ENCODE measurements at regions not wholly inside any gene's neighbourhood (a gene's known extent, or its start where the extent isn't known, plus 50 kb on each side); places are given as distances from the start of the nearest gene placed in this dataset.

GRCh38 chr18:1003499-1003898 is 98.8 kb downstream of the ADCYAP1 start:
- no peak overlapping the region for H3K27ac ChIP-seq
- TF ChIP-seq ZFX (IDR thresholded peaks at IDR 0.05; ENCODE audit: borderline replicate concordance) (no peak), CTCF (IDR thresholded peaks at IDR 0.05) (no peak)

- TF ChIP-seq ZFX (IDR thresholded peaks at IDR 0.05; ENCODE audit: borderline replicate concordance) (no peak), CTCF (IDR thresholded peaks at IDR 0.05) (no peak)
- H3K27ac ChIP-seq = no peak overlapping the region
Observed at GRCh38 chr18:1006304-1006703, 101.6 kb downstream of the ADCYAP1 start.

- no peak overlapping the region for H3K27ac ChIP-seq
- TF ChIP-seq ZFX (IDR thresholded peaks at IDR 0.05; ENCODE audit: borderline replicate concordance) (no peak), CTCF (IDR thresholded peaks at IDR 0.05) (no peak)
Observed at GRCh38 chr18:1006965-1007364, 102.3 kb downstream of the ADCYAP1 start.

GRCh38 chr18:1011349-1011748 is 106.7 kb downstream of the ADCYAP1 start:
- no peak for TF ChIP-seq ZFX (IDR thresholded peaks at IDR 0.05; ENCODE audit: borderline replicate concordance)
- no peak for TF ChIP-seq CTCF (IDR thresholded peaks at IDR 0.05)
- H3K27ac ChIP-seq = no peak overlapping the region

- TF ChIP-seq ZFX (IDR thresholded peaks at IDR 0.05; ENCODE audit: borderline replicate concordance) (no peak), CTCF (IDR thresholded peaks at IDR 0.05) (no peak)
- no peak overlapping the region for H3K27ac ChIP-seq
Observed at GRCh38 chr18:1012775-1013174, 108.1 kb downstream of the ADCYAP1 start.

- no peak for TF ChIP-seq CTCF (IDR thresholded peaks at IDR 0.05)
- no peak for TF ChIP-seq ZFX (IDR thresholded peaks at IDR 0.05; ENCODE audit: borderline replicate concordance)
- H3K27ac ChIP-seq = no peak overlapping the region
Observed at GRCh38 chr18:1013951-1014350, 109.3 kb downstream of the ADCYAP1 start.

GRCh38 chr18:1014509-1014908 is 109.8 kb downstream of the ADCYAP1 start:
- TF ChIP-seq ZFX (IDR thresholded peaks at IDR 0.05; ENCODE audit: borderline replicate concordance) = no peak
- no peak for TF ChIP-seq CTCF (IDR thresholded peaks at IDR 0.05)
- H3K27ac ChIP-seq = no peak overlapping the region

Data from 22Rv1 (cell line).